Activated T-cell treated with anti-CD3 and anti-CD28 coated beads, Interleukin-2, amount 50 U/mL, for 72 hours (primary cell): ENCODE measurements at regions not wholly inside any gene's neighbourhood (a gene's known extent, or its start where the extent isn't known, plus 50 kb on each side); places are given as distances from the start of the nearest gene placed in this dataset.

Experiments used
- ATAC-seq, 2 donors: fragments of 150-1000 bp; cut with Tn5 transposase; replicated peaks in 1 of 2; 2 replicates each; pipeline ENCODE4 v1.10.0; 2021; ENCODE audit warnings: moderate library complexity in 2 of 2, mild to moderate bottlenecking in 1 of 2
- DNase-seq, 2 donors: peaks; one replicate each; pipeline ENCODE4 v3.0.0; 2021 to 2022; ENCODE audit warnings: mixed read lengths in 1 of 2
- H3K27ac Mint-ChIP-seq: one replicate; pipeline ENCODE4 v1.8.0; 2022; ENCODE audit warnings: mild to moderate bottlenecking, moderate library complexity, mixed read lengths
- H3K27me3 Mint-ChIP-seq: one replicate; pipeline ENCODE4 v1.8.0; 2022; ENCODE audit warnings: low read depth, mixed read lengths
- H3K36me3 Mint-ChIP-seq, 2 donors: one replicate each; pipeline ENCODE4 v1.8.0; 2022; ENCODE audit warnings: mixed read lengths in 2 of 2, mild to moderate bottlenecking in 1 of 2; ENCODE audit not compliant: insufficient read depth in 2 of 2
- H3K4me1 Mint-ChIP-seq: one replicate; pipeline ENCODE4 v1.8.0; 2022; ENCODE audit warnings: low read depth, mixed read lengths
- H3K4me3 Mint-ChIP-seq, 2 donors: one replicate each; pipeline ENCODE4 v1.8.0; 2022; ENCODE audit warnings: mild to moderate bottlenecking in 2 of 2, mixed read lengths in 2 of 2, moderate library complexity in 2 of 2
- H3K9me3 Mint-ChIP-seq, 2 donors: one replicate each; pipeline ENCODE4 v1.8.0; 2022; ENCODE audit warnings: mixed read lengths in 2 of 2

GRCh38 chr18:64668461-64668962, 519.6 kb upstream of the LINC00305 start:
- Mint-ChIP-seq H3K27ac (no peak overlapping the region), H3K4me1 (no peaks in the 10 kb centered on the region), H3K4me3 (no peak overlapping the region), H3K9me3 (peaks cover 4 to 10% of the 10 kb centered on the region in 2 donors), H3K36me3 (peaks cover 0 to 4% of the 10 kb centered on the region in 2 donors), H3K27me3 (no peaks in the 10 kb centered on the region)
- DNase-seq (no peak), ATAC-seq (no peak)

GRCh38 chr18:64663086-64663485, 514.2 kb upstream of the LINC00305 start:
- ATAC-seq (no peak), DNase-seq (no peak)
- Mint-ChIP-seq H3K27ac (no peak overlapping the region), H3K36me3 (no peaks in the 10 kb centered on the region), H3K4me1 (no peaks in the 10 kb centered on the region), H3K4me3 (no peak overlapping the region), H3K9me3 (peaks cover 7% of the 10 kb centered on the region in 2 donors), H3K27me3 (no peaks in the 10 kb centered on the region)

GRCh38 chr18:64659196-64659595, 510.3 kb upstream of the LINC00305 start:
- H3K4me3 Mint-ChIP-seq = no peak overlapping the region
- H3K9me3 Mint-ChIP-seq = peaks cover 7 to 9% of the 10 kb centered on the region in 2 donors
- DNase-seq = no peak
- H3K27ac Mint-ChIP-seq = no peak overlapping the region
- H3K36me3 Mint-ChIP-seq = no peaks in the 10 kb centered on the region
- H3K27me3 Mint-ChIP-seq = no peaks in the 10 kb centered on the region
- no peak for ATAC-seq
- no peaks in the 10 kb centered on the region for H3K4me1 Mint-ChIP-seq

GRCh38 chr18:64653068-64653467, 504.2 kb upstream of the LINC00305 start:
- H3K4me3 Mint-ChIP-seq = no peak overlapping the region
- ATAC-seq (no peak), DNase-seq (no peak)
- H3K27ac Mint-ChIP-seq = no peak overlapping the region
- H3K9me3 Mint-ChIP-seq = peaks cover 0 to 2% of the 10 kb centered on the region in 2 donors
- peaks cover 0 to 1% of the 10 kb centered on the region in 2 donors for H3K36me3 Mint-ChIP-seq
- no peaks in the 10 kb centered on the region for H3K27me3 Mint-ChIP-seq
- no peaks in the 10 kb centered on the region for H3K4me1 Mint-ChIP-seq

DNA sequence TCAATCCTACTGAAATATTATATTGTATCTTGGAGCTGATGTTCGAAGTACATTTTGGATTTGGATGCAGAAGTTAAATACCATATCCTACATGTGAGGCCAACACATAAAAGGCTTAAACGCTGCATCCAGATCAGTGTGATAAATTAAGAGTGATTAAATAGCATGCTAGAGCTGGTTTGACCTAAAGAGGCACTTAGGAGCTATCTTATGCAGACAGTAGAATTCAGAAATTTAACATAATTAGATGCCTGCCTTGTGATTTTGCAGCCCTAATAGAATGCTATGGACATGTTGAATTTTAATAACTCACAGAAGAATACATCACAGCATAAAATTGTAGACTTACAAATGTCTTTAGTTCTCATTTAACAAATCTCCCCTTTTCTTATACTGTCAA, 501.2 kb upstream of the LINC00305 start:
- ATAC-seq = no peak
- H3K4me1 Mint-ChIP-seq = no peaks in the 10 kb centered on the region
- peaks cover 0 to 1% of the 10 kb centered on the region in 2 donors for H3K9me3 Mint-ChIP-seq
- H3K4me3 Mint-ChIP-seq = no peak overlapping the region
- no peaks in the 10 kb centered on the region for H3K27me3 Mint-ChIP-seq
- H3K36me3 Mint-ChIP-seq = peaks cover 0 to 1% of the 10 kb centered on the region in 2 donors
- no peak overlapping the region for H3K27ac Mint-ChIP-seq
- DNase-seq = no peak

DNA sequence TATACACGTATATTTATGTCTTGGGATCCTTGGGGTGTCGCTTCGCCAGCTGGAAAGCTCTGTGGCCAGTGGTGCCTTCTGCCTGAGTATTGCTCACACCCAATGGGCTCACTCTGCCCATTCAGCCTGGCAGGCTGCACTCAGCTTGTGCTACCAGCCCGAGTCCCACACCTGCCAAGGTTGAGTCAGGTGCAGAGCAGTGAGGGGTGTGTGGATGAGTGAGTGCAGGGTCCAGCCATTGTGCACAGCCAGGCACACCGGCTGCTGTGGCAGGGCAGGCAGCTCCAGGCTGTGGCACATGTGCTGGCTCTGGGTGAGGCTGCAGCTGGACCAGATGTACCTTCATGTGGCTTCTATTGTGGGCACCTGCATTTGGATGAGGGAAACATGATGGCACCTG, 496.9 kb upstream of the LINC00305 start:
- Mint-ChIP-seq H3K36me3 (no peaks in the 10 kb centered on the region), H3K4me1 (no peaks in the 10 kb centered on the region), H3K4me3 (no peak overlapping the region), H3K27me3 (no peaks in the 10 kb centered on the region), H3K27ac (no peak overlapping the region), H3K9me3 (peaks cover 2 to 3% of the 10 kb centered on the region in 2 donors)
- DNase-seq = no peak
- no peak for ATAC-seq

- no peaks in the 10 kb centered on the region for H3K4me1 Mint-ChIP-seq
- peaks cover 4 to 5% of the 10 kb centered on the region in 2 donors for H3K9me3 Mint-ChIP-seq
Observed at GRCh38 chr18:64639536-64639935, 490.6 kb upstream of the LINC00305 start.

GRCh38 chr18:64620971-64621560, 472.2 kb upstream of the LINC00305 start:
- Mint-ChIP-seq H3K27me3 (no peaks in the 10 kb centered on the region), H3K36me3 (peaks cover 0 to 2% of the 10 kb centered on the region in 2 donors), H3K4me3 (no peak overlapping the region), H3K4me1 (no peaks in the 10 kb centered on the region), H3K27ac (no peak overlapping the region), H3K9me3 (peaks cover 6 to 14% of the 10 kb centered on the region in 2 donors)
- ATAC-seq (no peak), DNase-seq (no peak)

More at GRCh38 chr18:64639536-64639935, 490.6 kb upstream of the LINC00305 start:
- Mint-ChIP-seq H3K27me3 (no peaks in the 10 kb centered on the region), H3K27ac (no peak overlapping the region), H3K36me3 (no peaks in the 10 kb centered on the region), H3K4me3 (no peak overlapping the region)
- ATAC-seq = no peak
- no peak for DNase-seq

- ATAC-seq = no peak
- Mint-ChIP-seq H3K4me1 (no peaks in the 10 kb centered on the region), H3K9me3 (peaks cover 5 to 8% of the 10 kb centered on the region in 2 donors), H3K27me3 (no peaks in the 10 kb centered on the region), H3K4me3 (no peak overlapping the region), H3K36me3 (no peaks in the 10 kb centered on the region), H3K27ac (no peak overlapping the region)
- DNase-seq = no peak
Observed at GRCh38 chr18:64618390-64618789, 469.5 kb upstream of the LINC00305 start.

DNA sequence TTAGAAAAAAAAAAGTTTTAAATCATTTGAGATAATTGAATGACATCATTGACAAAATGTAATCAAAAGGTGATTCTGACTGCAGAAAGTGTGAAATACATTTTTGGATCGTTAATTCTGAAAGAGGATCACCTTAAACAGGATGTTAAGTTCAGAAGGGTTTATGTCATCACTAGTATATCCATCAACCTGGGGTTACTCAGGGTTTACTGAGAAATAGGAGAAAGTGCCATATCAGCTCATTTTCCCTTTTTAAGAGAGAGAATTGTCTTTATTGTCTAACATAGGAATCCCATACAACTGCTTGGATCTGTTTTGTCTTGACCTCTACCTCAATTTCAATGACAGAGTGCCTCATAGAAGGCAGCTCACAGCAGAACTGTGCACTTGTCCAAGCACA, 466.1 kb upstream of the LINC00305 start:
- DNase-seq (no peak), ATAC-seq (no peak)
- Mint-ChIP-seq H3K36me3 (no peaks in the 10 kb centered on the region), H3K4me1 (no peaks in the 10 kb centered on the region), H3K9me3 (peaks cover 5% of the 10 kb centered on the region in 2 donors), H3K4me3 (no peak overlapping the region), H3K27me3 (no peaks in the 10 kb centered on the region), H3K27ac (no peak overlapping the region)

GRCh38 chr18:64614446-64614845, 465.6 kb upstream of the LINC00305 start:
- H3K4me3 Mint-ChIP-seq = no peak overlapping the region
- H3K4me1 Mint-ChIP-seq = no peaks in the 10 kb centered on the region
- H3K36me3 Mint-ChIP-seq = no peaks in the 10 kb centered on the region
- DNase-seq (no peak), ATAC-seq (no peak)
- peaks cover 4 to 5% of the 10 kb centered on the region in 2 donors for H3K9me3 Mint-ChIP-seq
- no peak overlapping the region for H3K27ac Mint-ChIP-seq
- H3K27me3 Mint-ChIP-seq = no peaks in the 10 kb centered on the region

DNA sequence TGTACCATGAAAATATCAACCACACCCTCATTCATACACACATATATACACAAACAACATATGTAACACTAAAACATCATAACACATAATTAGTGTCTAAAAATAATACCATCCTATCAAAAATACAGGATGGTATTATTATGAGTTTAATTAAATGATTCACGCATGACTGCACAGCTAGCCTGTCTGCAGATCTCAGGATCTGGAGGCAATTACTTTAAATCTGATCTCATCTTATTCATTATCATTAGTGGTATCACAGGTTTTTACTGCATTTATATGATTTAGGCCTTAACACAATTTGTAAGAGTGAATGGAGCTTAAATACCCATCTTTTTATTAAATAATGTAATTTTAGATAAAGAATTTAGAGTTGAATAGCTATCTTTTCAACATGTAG, 443.4 kb upstream of the LINC00305 start:
- DNase-seq (no peak), ATAC-seq (no peak)
- no peak overlapping the region for H3K4me3 Mint-ChIP-seq
- H3K36me3 Mint-ChIP-seq = no peaks in the 10 kb centered on the region
- no peaks in the 10 kb centered on the region for H3K27me3 Mint-ChIP-seq
- no peak overlapping the region for H3K27ac Mint-ChIP-seq
- peaks cover 4 to 5% of the 10 kb centered on the region in 2 donors for H3K9me3 Mint-ChIP-seq
- H3K4me1 Mint-ChIP-seq = no peaks in the 10 kb centered on the region

GRCh38 chr18:64589000-64589399, 440.1 kb upstream of the LINC00305 start:
- H3K36me3 Mint-ChIP-seq = no peaks in the 10 kb centered on the region
- no peak overlapping the region for H3K4me3 Mint-ChIP-seq
- H3K9me3 Mint-ChIP-seq = peaks cover 2 to 3% of the 10 kb centered on the region in 2 donors
- no peak for ATAC-seq
- H3K4me1 Mint-ChIP-seq = no peaks in the 10 kb centered on the region
- no peak for DNase-seq
- no peak overlapping the region for H3K27ac Mint-ChIP-seq
- H3K27me3 Mint-ChIP-seq = no peaks in the 10 kb centered on the region

DNA sequence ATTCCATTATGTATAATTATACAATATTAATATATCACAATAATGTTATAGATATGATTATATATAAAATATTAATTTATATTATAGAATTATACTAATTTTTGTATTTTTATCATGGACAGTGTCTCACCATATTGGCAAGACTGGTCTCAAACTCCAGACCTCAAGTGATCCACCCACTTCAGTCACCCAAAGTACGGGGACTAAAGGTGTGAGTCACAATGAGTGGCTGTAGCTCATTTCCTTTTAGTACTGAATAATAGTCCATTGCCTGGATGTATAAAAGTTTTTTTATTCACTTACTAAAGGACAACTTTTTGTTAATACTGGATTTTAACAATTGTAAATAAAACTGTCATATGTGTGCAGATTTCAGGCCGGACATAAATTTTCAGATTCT, 417.6 kb upstream of the LINC00305 start:
- ATAC-seq (no peak), DNase-seq (no peak)
- Mint-ChIP-seq H3K9me3 (peaks cover 0 to 7% of the 10 kb centered on the region in 2 donors), H3K27me3 (no peaks in the 10 kb centered on the region), H3K27ac (no peak overlapping the region), H3K36me3 (no peaks in the 10 kb centered on the region), H3K4me1 (no peaks in the 10 kb centered on the region), H3K4me3 (no peak overlapping the region)
